Calu3 (cell line): ENCODE measurements at regions not wholly inside any gene's neighbourhood (a gene's known extent, or its start where the extent isn't known, plus 50 kb on each side); places are given as distances from the start of the nearest gene placed in this dataset.
"Not testable (repeated sequence)": the region's sequence is repeated elsewhere in the genome, so short reads cannot be mapped to it uniquely, and the experiment has no call there.

Source experiments
- BruUV-seq: library from RNA; stranded (reverse); fragments of 400-500 nt; replicated peaks from 2 replicates; lab custom pipeline; 2021; lab: Mats Ljungman, UMichigan
- CTCF ChIA-PET: fragments of 300-600 bp; sonication (Branson Sonifier 250); formaldehyde crosslinking; loops from one replicate; lab custom pipeline; 2022; ENCODE audit warnings: antibody characterized with exemption; lab: Charles Lee
- DNase-seq: peaks from one replicate; pipeline ENCODE4 v3.0.0; 2022
- H3K27ac Mint-ChIP-seq: one replicate; pipeline ENCODE4 v1.8.0; 2022; ENCODE audit warnings: mixed read lengths; ENCODE audit not compliant: unreplicated experiment
- H3K27me3 Mint-ChIP-seq: one replicate; pipeline ENCODE4 v1.8.0; 2022; ENCODE audit warnings: mixed read lengths; ENCODE audit not compliant: unreplicated experiment
- H3K36me3 Mint-ChIP-seq: one replicate; pipeline ENCODE4 v1.8.0; 2022; ENCODE audit warnings: mild to moderate bottlenecking, moderate library complexity, mixed read lengths; ENCODE audit not compliant: insufficient read depth, unreplicated experiment
- H3K4me1 Mint-ChIP-seq: one replicate; pipeline ENCODE4 v1.8.0; 2022; ENCODE audit warnings: mild to moderate bottlenecking, low read depth, mixed read lengths; ENCODE audit not compliant: unreplicated experiment
- H3K4me3 Mint-ChIP-seq: one replicate; pipeline ENCODE4 v1.8.0; 2022; ENCODE audit warnings: mild to moderate bottlenecking, low read depth, moderate library complexity, mixed read lengths; ENCODE audit not compliant: unreplicated experiment
- H3K9me3 Mint-ChIP-seq: one replicate; pipeline ENCODE4 v1.8.0; 2022; ENCODE audit warnings: low read depth, mixed read lengths; ENCODE audit not compliant: unreplicated experiment
- intact Hi-C: fragments of 100-400 bp; cut with micrococcal nuclease; formaldehyde crosslinking; loops from one replicate; pipeline ENCODE4 v1.10.0; 2022; ENCODE audit not compliant: unreplicated experiment
- TF ChIP-seq, protein P1 (sequence below): fragments of 200-600 bp; IDR thresholded peaks from one replicate; pipeline ENCODE4 v1.8.0; 2022; ENCODE audit warnings: antibody characterized with exemption; ENCODE audit not compliant: unreplicated experiment

- no peaks in the 10 kb centered on the region for H3K9me3 Mint-ChIP-seq
- BruUV-seq, result no TSS peak
- H3K4me3 Mint-ChIP-seq, result no peak overlapping the region
- intact Hi-C loops, result no loop called here
- no peak overlapping the region for H3K27ac Mint-ChIP-seq
- H3K27me3 Mint-ChIP-seq, result no peaks in the 10 kb centered on the region
- TF ChIP-seq, protein P1, sequence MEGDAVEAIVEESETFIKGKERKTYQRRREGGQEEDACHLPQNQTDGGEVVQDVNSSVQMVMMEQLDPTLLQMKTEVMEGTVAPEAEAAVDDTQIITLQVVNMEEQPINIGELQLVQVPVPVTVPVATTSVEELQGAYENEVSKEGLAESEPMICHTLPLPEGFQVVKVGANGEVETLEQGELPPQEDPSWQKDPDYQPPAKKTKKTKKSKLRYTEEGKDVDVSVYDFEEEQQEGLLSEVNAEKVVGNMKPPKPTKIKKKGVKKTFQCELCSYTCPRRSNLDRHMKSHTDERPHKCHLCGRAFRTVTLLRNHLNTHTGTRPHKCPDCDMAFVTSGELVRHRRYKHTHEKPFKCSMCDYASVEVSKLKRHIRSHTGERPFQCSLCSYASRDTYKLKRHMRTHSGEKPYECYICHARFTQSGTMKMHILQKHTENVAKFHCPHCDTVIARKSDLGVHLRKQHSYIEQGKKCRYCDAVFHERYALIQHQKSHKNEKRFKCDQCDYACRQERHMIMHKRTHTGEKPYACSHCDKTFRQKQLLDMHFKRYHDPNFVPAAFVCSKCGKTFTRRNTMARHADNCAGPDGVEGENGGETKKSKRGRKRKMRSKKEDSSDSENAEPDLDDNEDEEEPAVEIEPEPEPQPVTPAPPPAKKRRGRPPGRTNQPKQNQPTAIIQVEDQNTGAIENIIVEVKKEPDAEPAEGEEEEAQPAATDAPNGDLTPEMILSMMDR, result no peak
- H3K36me3 Mint-ChIP-seq, result no peaks in the 10 kb centered on the region
- CTCF ChIA-PET, result no interaction called here
- DNase-seq, result no peak
- no peaks in the 10 kb centered on the region for H3K4me1 Mint-ChIP-seq
These were observed 547.9 kb upstream of the PTCHD4 start for GRCh38 chr6:48658915-48659314.

GRCh38 chr6:48641544-48641943 lies 530.5 kb upstream of the PTCHD4 start:
- Mint-ChIP-seq H3K36me3 (no peaks in the 10 kb centered on the region), H3K27ac (no peak overlapping the region), H3K27me3 (no peaks in the 10 kb centered on the region), H3K9me3 (peaks cover 9% of the 10 kb centered on the region), H3K4me3 (no peak overlapping the region), H3K4me1 (no peaks in the 10 kb centered on the region)
- CTCF ChIA-PET, result no interaction called here
- DNase-seq, result no peak
- intact Hi-C loops, result no loop called here
- TF ChIP-seq, protein P1, result no peak
- BruUV-seq, result no TSS peak

GRCh38 chr6:48638796-48639195 lies 527.8 kb upstream of the PTCHD4 start:
- H3K4me3 Mint-ChIP-seq, H3K36me3 Mint-ChIP-seq, H3K4me1 Mint-ChIP-seq, intact Hi-C loops, H3K9me3 Mint-ChIP-seq, H3K27me3 Mint-ChIP-seq, H3K27ac Mint-ChIP-seq, BruUV-seq, DNase-seq, CTCF ChIA-PET: not testable (repeated sequence)

- Mint-ChIP-seq H3K4me3 (no peak overlapping the region), H3K9me3 (no peaks in the 10 kb centered on the region), H3K27me3 (no peaks in the 10 kb centered on the region), H3K27ac (no peak overlapping the region), H3K36me3 (no peaks in the 10 kb centered on the region), H3K4me1 (no peaks in the 10 kb centered on the region)
- no TSS peak for BruUV-seq
- TF ChIP-seq, protein P1, result no peak
- intact Hi-C loops, result no loop called here
- CTCF ChIA-PET, result no interaction called here
- no peak for DNase-seq
These were observed 519.5 kb upstream of the PTCHD4 start for GRCh38 chr6:48630511-48630910.

- BruUV-seq, result no TSS peak
- intact Hi-C loops, result no loop called here
- Mint-ChIP-seq H3K27me3 (no peaks in the 10 kb centered on the region), H3K36me3 (no peaks in the 10 kb centered on the region), H3K27ac (no peak overlapping the region), H3K9me3 (no peaks in the 10 kb centered on the region), H3K4me3 (no peak overlapping the region), H3K4me1 (no peaks in the 10 kb centered on the region)
- TF ChIP-seq, protein P1, result no peak
- CTCF ChIA-PET, result interaction anchor here (1.4 kb wide), 1 partner anchor 9 kb away, joined by 3 read pairs; no protein-coding TSS in a partner anchor
- DNase-seq, result no peak
These were observed 517.3 kb upstream of the PTCHD4 start for GRCh38 chr6:48628316-48628715.
